GM12875 (cell line): ENCODE measurements at regions not wholly inside any gene's neighbourhood (a gene's known extent, or its start where the extent isn't known, plus 50 kb on each side); places are given as distances from the start of the nearest gene placed in this dataset.

Experiments used
- H3K4me3 ChIP-seq: one replicate; pipeline ENCODE4 v1.5.1; 2011; ENCODE audit warnings: low read depth, low read length, control low read depth
- TF ChIP-seq, protein P1 (sequence below): IDR thresholded peaks from 2 replicates; pipeline ENCODE4 v1.5.1; 2011; ENCODE audit warnings: low read depth, mild to moderate bottlenecking, control low read depth, inconsistent platforms, low read length, moderate library complexity, borderline replicate concordance; ENCODE audit not compliant: insufficient read depth

- no peak overlapping the region for H3K4me3 ChIP-seq
- TF ChIP-seq, protein P1, sequence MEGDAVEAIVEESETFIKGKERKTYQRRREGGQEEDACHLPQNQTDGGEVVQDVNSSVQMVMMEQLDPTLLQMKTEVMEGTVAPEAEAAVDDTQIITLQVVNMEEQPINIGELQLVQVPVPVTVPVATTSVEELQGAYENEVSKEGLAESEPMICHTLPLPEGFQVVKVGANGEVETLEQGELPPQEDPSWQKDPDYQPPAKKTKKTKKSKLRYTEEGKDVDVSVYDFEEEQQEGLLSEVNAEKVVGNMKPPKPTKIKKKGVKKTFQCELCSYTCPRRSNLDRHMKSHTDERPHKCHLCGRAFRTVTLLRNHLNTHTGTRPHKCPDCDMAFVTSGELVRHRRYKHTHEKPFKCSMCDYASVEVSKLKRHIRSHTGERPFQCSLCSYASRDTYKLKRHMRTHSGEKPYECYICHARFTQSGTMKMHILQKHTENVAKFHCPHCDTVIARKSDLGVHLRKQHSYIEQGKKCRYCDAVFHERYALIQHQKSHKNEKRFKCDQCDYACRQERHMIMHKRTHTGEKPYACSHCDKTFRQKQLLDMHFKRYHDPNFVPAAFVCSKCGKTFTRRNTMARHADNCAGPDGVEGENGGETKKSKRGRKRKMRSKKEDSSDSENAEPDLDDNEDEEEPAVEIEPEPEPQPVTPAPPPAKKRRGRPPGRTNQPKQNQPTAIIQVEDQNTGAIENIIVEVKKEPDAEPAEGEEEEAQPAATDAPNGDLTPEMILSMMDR, result no peak
These were observed 57.2 kb upstream of the KLF12 start for GRCh38 chr13:74191410-74191809.

DNA sequence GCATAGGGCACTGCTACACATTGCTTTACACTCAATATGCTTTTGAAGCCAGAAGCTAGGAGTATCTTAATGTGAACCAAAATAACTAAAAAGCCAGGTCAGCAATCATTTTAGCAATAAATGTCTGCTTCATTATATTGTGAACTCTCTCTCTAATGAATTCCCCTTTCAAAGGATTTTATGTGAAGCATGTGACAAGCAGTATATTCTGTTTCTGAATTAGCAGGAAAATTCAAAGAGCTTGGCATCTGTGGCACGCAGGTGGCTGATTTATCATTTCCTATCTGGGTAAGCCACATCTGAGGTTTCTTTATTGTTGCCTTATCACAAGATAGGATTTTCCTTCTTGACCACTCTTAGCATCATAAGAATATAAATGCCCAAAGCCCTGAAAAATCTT lies 56.8 kb upstream of the KLF12 start:
- TF ChIP-seq, protein P1, result no peak
- H3K4me3 ChIP-seq, result no peak overlapping the region

DNA sequence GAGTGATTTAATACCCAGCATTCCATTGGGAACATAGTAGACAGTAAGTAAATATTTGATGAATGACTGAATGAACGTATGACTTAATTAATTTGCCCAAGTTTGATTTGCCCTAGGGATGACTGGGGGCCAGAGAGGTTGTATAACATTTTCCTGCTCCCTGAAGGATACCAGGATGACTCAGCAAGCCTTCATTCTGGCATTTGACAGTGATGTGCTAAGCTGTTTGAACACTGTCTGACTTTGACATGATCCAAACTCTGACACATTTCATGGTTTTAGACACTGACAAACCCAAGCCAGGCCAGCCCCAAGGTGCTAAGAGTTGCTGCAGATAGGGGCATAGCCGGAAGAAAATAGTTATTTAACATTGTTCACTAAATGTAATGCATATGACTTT lies 53.4 kb upstream of the KLF12 start:
- H3K4me3 ChIP-seq, result no peak overlapping the region
- TF ChIP-seq, protein P1, result no peak

DNA sequence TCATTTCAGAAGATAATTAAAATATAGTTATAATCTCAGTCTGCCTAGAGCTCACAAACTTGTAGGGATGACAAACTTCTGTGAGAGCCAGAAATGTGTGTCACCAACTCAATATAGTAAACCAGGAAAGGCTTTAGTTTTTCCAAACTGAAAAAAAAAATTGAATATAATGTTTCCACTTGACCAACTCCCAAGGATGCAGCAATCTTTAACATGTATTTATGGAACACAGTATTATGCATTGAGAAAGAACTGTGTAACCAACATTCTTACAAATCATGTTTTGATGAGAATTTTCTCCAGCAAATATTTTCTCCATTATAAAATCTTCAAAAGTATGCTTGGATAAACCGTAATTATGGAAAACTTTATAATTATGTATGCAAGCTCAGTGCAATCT lies 50.1 kb upstream of the KLF12 start:
- TF ChIP-seq, protein P1, result no peak
- H3K4me3 ChIP-seq, result no peak overlapping the region
